ENCODE measurements at regions not wholly inside any gene's neighbourhood (a gene's known extent, or its start where the extent isn't known, plus 50 kb on each side); places are given as distances from the start of the nearest gene placed in this dataset.

- Mint-ChIP-seq H3K9me3 (peaks cover 0 to 3% (median 0%) of the 10 kb centered on the region in 7 donors), H3K27me3 (ENCODE audit: low read depth in 3 of 3) (peaks cover 0 to 3% (median 0%) of the 10 kb centered on the region in 3 donors)
- 100% methylated on average over 5 of the region's 10 CpGs for WGBS (ENCODE audit: insufficient coverage)
Observed at GRCh38 chr15:39456582-39457330, 124.1 kb upstream of the THBS1 start.

DNA sequence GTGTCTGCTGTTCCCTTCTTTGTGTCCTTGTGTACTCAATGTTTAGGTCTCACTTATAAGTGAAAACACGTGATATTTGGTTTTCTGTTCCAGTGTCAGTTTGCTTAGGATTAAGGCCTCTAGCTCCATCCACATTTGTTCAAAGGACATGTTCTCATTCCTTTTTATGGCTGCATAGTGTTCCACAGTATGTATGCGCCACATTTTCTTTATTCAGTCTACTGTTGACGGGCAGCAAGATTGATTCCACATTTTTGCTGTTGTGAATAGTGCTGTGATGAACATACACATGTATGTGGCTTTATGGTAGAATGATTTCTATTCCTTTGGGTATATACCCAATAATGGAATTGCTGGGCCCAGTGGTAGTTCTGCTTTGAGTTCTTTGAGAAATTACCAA lies 122.7 kb upstream of the THBS1 start:
- H3K4me3 Mint-ChIP-seq, result no peak overlapping the region
- H3K9me3 Mint-ChIP-seq, result peaks cover 0 to 8% (median 0%) of the 10 kb centered on the region in 7 donors
- no peak overlapping the region for H2AFZ ChIP-seq (ENCODE audit: insufficient read depth, low read depth, low read length, poor library complexity, severe bottlenecking)
- no peak overlapping the region for H3K4me2 ChIP-seq (replicated peaks; ENCODE audit: extremely low read depth, low read length, poor library complexity, severe bottlenecking)
- no peaks in the 10 kb centered on the region for H4K20me1 ChIP-seq (ENCODE audit: insufficient read depth, low read length)
- TF ChIP-seq CTCF (IDR thresholded peaks at IDR 0.05), result no peak
- 100% methylated on average over 1 of the region's 3 CpGs for WGBS (ENCODE audit: insufficient coverage)
- no peak overlapping the region for H3K27ac ChIP-seq (ENCODE audit: low read depth in 1 of 2, low read length in 2 of 2)
- no peaks in the 10 kb centered on the region for H3K79me2 ChIP-seq (ENCODE audit: insufficient read depth, low read length)
- no peak overlapping the region for H3K9ac ChIP-seq (ENCODE audit: insufficient read depth, low read length, poor library complexity, severe bottlenecking)
- peaks cover 30% of the 10 kb centered on the region for H3K4me1 Mint-ChIP-seq
- no peaks in the 10 kb centered on the region for H3K36me3 ChIP-seq (replicated peaks in 1 of 2; ENCODE audit: control insufficient read depth in 1 of 2, insufficient read depth in 2 of 2, low read length in 2 of 2)
- peaks cover 0 to 3% (median 0%) of the 10 kb centered on the region in 3 donors for H3K27me3 Mint-ChIP-seq (ENCODE audit: low read depth in 3 of 3)
- no peak overlapping the region for H3K4me3 ChIP-seq (replicated peaks in 1 of 3; ENCODE audit: low read depth in 2 of 3, low read length in 3 of 3)
- no peaks in the 10 kb centered on the region for H3K27me3 ChIP-seq (ENCODE audit: control insufficient read depth in 2 of 2, insufficient read depth in 2 of 2, low read length in 2 of 2)
- intact Hi-C loops (cut with micrococcal nuclease), result no loop called here
- no peaks in the 10 kb centered on the region for H3K9me3 ChIP-seq (replicated peaks in 1 of 2; ENCODE audit: control insufficient read depth in 1 of 2, insufficient read depth in 1 of 2, low read length in 2 of 2)
- no peak overlapping the region for H3K27ac Mint-ChIP-seq
- H3K36me3 Mint-ChIP-seq, result peaks cover 0 to 5% of the 10 kb centered on the region in 2 donors
- H3K4me1 ChIP-seq (ENCODE audit: control insufficient read depth in 1 of 2, insufficient read depth in 2 of 2, low read length in 2 of 2), result peaks cover 15 to 16% of the 10 kb centered on the region in 2 donors
- no peak for DNase-seq

More at GRCh38 chr15:39456582-39457330, 124.1 kb upstream of the THBS1 start:
- Histone ChIP-seq H3K27ac (ENCODE audit: low read depth in 1 of 2, low read length in 2 of 2) (no peak overlapping the region), H3K4me2 (replicated peaks; ENCODE audit: extremely low read depth, low read length, poor library complexity, severe bottlenecking) (no peak overlapping the region), H3K9ac (ENCODE audit: insufficient read depth, low read length, poor library complexity, severe bottlenecking) (no peak overlapping the region), H3K4me3 (replicated peaks in 1 of 3; ENCODE audit: low read depth in 2 of 3, low read length in 3 of 3) (no peak overlapping the region), H2AFZ (ENCODE audit: insufficient read depth, low read depth, low read length, poor library complexity, severe bottlenecking) (no peak overlapping the region), H3K79me2 (ENCODE audit: insufficient read depth, low read length) (no peaks in the 10 kb centered on the region), H3K9me3 (replicated peaks in 1 of 2; ENCODE audit: control insufficient read depth in 1 of 2, insufficient read depth in 1 of 2, low read length in 2 of 2) (no peaks in the 10 kb centered on the region), H3K27me3 (ENCODE audit: control insufficient read depth in 2 of 2, insufficient read depth in 2 of 2, low read length in 2 of 2) (no peaks in the 10 kb centered on the region), H3K36me3 (replicated peaks in 1 of 2; ENCODE audit: control insufficient read depth in 1 of 2, insufficient read depth in 2 of 2, low read length in 2 of 2) (no peaks in the 10 kb centered on the region), H4K20me1 (ENCODE audit: insufficient read depth, low read length) (no peaks in the 10 kb centered on the region), H3K4me1 (ENCODE audit: control insufficient read depth in 1 of 2, insufficient read depth in 2 of 2, low read length in 2 of 2) (peaks cover 16 to 18% of the 10 kb centered on the region in 2 donors)
- Mint-ChIP-seq H3K4me3 (no peak overlapping the region), H3K4me1 (peaks cover 25% of the 10 kb centered on the region), H3K36me3 (peaks cover 0 to 4% of the 10 kb centered on the region in 2 donors), H3K27ac (no peak overlapping the region)
- intact Hi-C loops (cut with micrococcal nuclease), result no loop called here
- no peak for TF ChIP-seq CTCF (IDR thresholded peaks at IDR 0.05)
- DNase-seq, result no peak
